Mammary epithelial cell (primary cell): ENCODE measurements at regions not wholly inside any gene's neighbourhood (a gene's known extent, or its start where the extent isn't known, plus 50 kb on each side); places are given as distances from the start of the nearest gene placed in this dataset.

Source experiments
- CTCF ChIP-seq, 2 donors: IDR thresholded peaks in 1 of 2; conservative IDR thresholded peaks in 1 of 2; 2 replicates each; pipeline ENCODE4 v1.5.1; 2011 to 2012; ENCODE audit warnings: inconsistent platforms in 2 of 2, low read length in 2 of 2, mild to moderate bottlenecking in 2 of 2, control low read depth in 1 of 2, low read depth in 1 of 2; ENCODE audit not compliant: insufficient read depth in 1 of 2; ENCODE audit errors: extremely low read depth in 1 of 2
- EZH2 ChIP-seq: IDR thresholded peaks from 2 replicates; pipeline ENCODE4 v1.6.1; 2012; ENCODE audit warnings: low read length, inconsistent platforms, borderline replicate concordance

GRCh38 chr12:100061814-100062213, 77.1 kb upstream of the ANKS1B start:
- TF ChIP-seq CTCF (conservative IDR thresholded peaks at IDR 0.05 in 1 of 2, IDR thresholded peaks at IDR 0.05 in 1 of 2; ENCODE audit: extremely low read depth in 1 of 2, insufficient read depth in 1 of 2, low read depth in 1 of 2, low read length in 2 of 2) = no peak
- TF ChIP-seq EZH2 = no peak
